ENCODE measurements at regions not wholly inside any gene's neighbourhood (a gene's known extent, or its start where the extent isn't known, plus 50 kb on each side); places are given as distances from the start of the nearest gene placed in this dataset.

DNA sequence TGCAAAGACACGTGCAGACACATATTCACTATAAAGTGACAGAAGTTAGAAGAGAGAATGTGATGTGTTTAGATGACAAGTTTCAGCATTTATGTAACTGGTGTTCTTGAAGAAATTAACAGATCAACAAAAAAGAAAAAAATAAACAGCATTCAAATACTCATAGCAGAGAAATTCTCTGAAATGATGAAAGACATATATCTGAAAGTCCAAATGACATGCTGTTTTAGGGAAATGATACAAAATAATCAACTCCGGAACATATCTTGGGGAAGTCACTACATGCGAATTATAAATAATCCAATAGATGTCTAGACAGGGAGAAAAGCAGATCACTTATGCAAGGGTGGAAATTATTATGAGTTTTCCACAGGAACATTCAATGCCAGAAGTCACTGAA lies 146.0 kb downstream of the SPANXN4 start:
- DNase-seq (ENCODE audit: low spot score): no peak

GRCh38 chrX:143165778-143166177 lies 140.1 kb downstream of the SPANXN4 start:
- no peak for DNase-seq (ENCODE audit: low spot score)

DNA sequence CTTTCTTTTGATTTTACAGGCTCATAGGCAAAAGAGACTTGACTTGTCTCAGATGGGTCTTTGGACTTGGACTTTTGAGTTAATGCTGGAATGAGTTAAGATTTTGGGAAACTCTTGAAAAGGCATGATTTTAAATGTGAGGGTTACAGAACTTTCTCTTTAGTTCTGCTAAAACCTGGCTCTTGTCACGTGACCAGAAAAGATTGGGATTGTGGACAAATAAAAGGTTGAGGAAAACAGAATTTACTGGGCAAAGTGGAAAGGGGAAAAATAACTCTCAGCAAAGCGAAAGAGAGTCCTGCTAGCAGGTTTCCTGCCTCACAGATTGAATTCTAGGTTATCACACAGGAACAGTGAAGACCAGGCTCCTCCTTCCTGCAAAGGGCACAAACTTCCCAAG lies 114.0 kb downstream of the SPANXN4 start:
- no peak for DNase-seq (ENCODE audit: low spot score)

GRCh38 chrX:143121477-143121876 lies 95.7 kb downstream of the SPANXN4 start:
- no peak for DNase-seq (ENCODE audit: low spot score)

DNA sequence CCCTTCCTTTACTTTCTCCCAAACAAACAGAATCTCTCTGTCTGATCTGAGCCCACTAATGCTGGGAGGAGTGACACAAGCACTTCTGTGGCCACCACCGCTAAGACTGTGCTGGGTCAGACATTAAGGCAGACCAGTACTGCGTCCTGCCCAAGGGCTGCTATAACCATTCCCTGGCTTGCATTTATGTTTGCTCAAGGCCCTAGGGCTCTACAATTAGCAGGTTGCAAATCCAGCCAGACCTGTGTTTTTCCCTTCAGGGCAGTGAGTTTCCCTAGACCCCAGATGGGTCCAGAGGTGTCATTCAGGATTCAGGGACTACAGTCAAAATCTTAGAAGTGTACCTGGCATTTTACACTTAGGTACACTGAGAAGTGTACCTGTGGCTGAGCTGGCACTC lies 89.7 kb downstream of the SPANXN4 start:
- DNase-seq (ENCODE audit: low spot score): no peak

DNA sequence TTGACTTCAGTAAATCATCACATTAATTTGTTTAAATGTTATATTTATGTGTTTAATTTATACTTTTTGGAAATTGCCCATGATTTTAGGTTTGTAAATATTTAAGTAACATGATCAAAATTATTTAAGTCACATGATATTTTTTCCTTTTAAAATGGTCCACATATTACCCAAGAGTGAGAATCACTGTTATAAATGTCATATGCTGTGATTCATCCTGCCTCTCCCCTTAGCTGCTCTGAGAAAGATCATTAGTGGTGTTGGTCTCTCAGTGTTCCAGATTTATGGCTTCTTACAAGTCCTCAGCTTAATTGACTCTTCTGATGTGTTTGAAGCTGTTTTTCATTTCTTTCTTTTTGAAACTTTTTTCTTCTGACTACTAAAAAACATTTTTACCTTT lies 70.1 kb downstream of the SPANXN4 start:
- DNase-seq (ENCODE audit: low spot score): no peak

DNA sequence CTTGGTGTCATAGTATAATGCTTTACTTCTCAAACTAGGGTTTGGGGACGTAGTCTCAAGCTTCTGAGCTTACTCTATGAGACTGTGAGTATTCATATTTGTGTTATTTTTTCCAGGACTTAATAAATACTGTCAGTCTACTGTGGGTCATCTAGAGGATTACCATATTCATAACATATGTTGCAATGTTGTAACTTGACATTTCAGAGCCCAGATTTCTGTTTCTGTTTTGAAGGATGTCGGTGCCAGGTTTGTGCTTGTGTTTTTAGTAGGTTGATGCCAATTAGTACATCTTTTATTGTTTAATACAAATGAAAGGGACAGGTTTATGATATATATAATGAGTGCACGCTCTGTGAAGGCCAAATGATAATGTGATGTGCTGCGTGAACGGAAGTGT lies 69.6 kb downstream of the SPANXN4 start:
- no peak for DNase-seq (ENCODE audit: low spot score)

- DNase-seq (ENCODE audit: low spot score): no peak
Observed at GRCh38 chrX:143094417-143095023, 68.8 kb downstream of the SPANXN4 start.
